Loucy (cell line): ENCODE measurements at regions not wholly inside any gene's neighbourhood (a gene's known extent, or its start where the extent isn't known, plus 50 kb on each side); places are given as distances from the start of the nearest gene placed in this dataset.

Experiments used
- H2AFZ ChIP-seq: fragments of 200-600 bp; sonication (generic); 2 replicates; pipeline ENCODE4 v1.6.0; 2016; ENCODE audit warnings: antibody characterized with exemption, mild to moderate bottlenecking, low read length, moderate library complexity
- H3F3A ChIP-seq: fragments of 200-600 bp; 2 replicates; pipeline ENCODE4 v1.6.0; 2016; ENCODE audit warnings: antibody characterized with exemption, low read depth, mild to moderate bottlenecking
- H3K27me3 ChIP-seq: fragments of 200-600 bp; sonication (generic); 2 replicates; pipeline ENCODE4 v1.6.1; 2014; ENCODE audit warnings: low read length, mild to moderate bottlenecking; ENCODE audit not compliant: insufficient read depth, poor library complexity, severe bottlenecking
- H3K36me3 ChIP-seq: fragments of 200-600 bp; sonication (generic); 2 replicates; pipeline ENCODE4 v1.6.1; 2016; ENCODE audit warnings: low read length; ENCODE audit not compliant: insufficient read depth
- H3K4me1 ChIP-seq: fragments of 200-600 bp; sonication (generic); 2 replicates; pipeline ENCODE4 v1.5.1; 2014; ENCODE audit warnings: low read length, mild to moderate bottlenecking; ENCODE audit not compliant: insufficient read depth, poor library complexity, severe bottlenecking
- H3K4me2 ChIP-seq: fragments of 200-600 bp; sonication (generic); 2 replicates; pipeline ENCODE4 v1.6.0; 2014; ENCODE audit warnings: antibody characterized with exemption, low read length, low read depth, mild to moderate bottlenecking; ENCODE audit not compliant: poor library complexity, severe bottlenecking
- H3K4me3 ChIP-seq: fragments of 200-600 bp; sonication (generic); 2 replicates; pipeline ENCODE4 v1.5.1; 2014; ENCODE audit warnings: low read length, mild to moderate bottlenecking, mixed read lengths; ENCODE audit not compliant: poor library complexity, severe bottlenecking
- H3K79me2 ChIP-seq: fragments of 200-600 bp; sonication (generic); 2 replicates; pipeline ENCODE4 v1.6.1; 2014; ENCODE audit warnings: low read length; ENCODE audit not compliant: insufficient read depth
- H3K9ac ChIP-seq: fragments of 200-600 bp; sonication (generic); 2 replicates; pipeline ENCODE4 v1.6.0; 2014; ENCODE audit warnings: mild to moderate bottlenecking, low read depth, low read length, moderate library complexity; ENCODE audit not compliant: poor library complexity, severe bottlenecking
- H3K9me2 ChIP-seq: fragments of 200-600 bp; sonication (generic); replicated peaks from 2 replicates; pipeline ENCODE4 v1.6.1; 2016; ENCODE audit warnings: low read depth, low read length, mixed read lengths
- H3K9me3 ChIP-seq: fragments of 200-600 bp; sonication (generic); 2 replicates; pipeline ENCODE4 v1.6.1; 2014; ENCODE audit warnings: mild to moderate bottlenecking, antibody characterized with exemption, low read length, low read depth; ENCODE audit not compliant: insufficient read depth
- H4K20me1 ChIP-seq: fragments of 200-600 bp; sonication (generic); 2 replicates; pipeline ENCODE4 v1.6.0; 2014; ENCODE audit warnings: antibody characterized with exemption, low read length, mild to moderate bottlenecking; ENCODE audit not compliant: insufficient read depth, poor library complexity, severe bottlenecking
- CTCF ChIP-seq: fragments of 200-600 bp; sonication (generic); conservative IDR thresholded peaks from 2 replicates; pipeline ENCODE4 v1.5.1; 2014; ENCODE audit warnings: mild to moderate bottlenecking, antibody characterized with exemption, low read length
- EZH2phosphoT487 ChIP-seq: fragments of 200-600 bp; IDR thresholded peaks from 2 replicates; pipeline ENCODE4 v1.6.1; 2018; ENCODE audit warnings: antibody characterized with exemption, mild to moderate bottlenecking, moderate library complexity, borderline replicate concordance

GRCh38 chr14:39683691-39684260 is 251.5 kb upstream of the FBXO33 start:
- Histone ChIP-seq H3F3A (no peaks in the 10 kb centered on the region), H3K27me3 (no peaks in the 10 kb centered on the region), H3K9me3 (no peaks in the 10 kb centered on the region), H3K9me2 (no peaks in the 10 kb centered on the region), H3K4me2 (no peak overlapping the region), H3K9ac (no peak overlapping the region), H3K4me3 (no peak overlapping the region), H2AFZ (no peak overlapping the region), H3K4me1 (no peaks in the 10 kb centered on the region), H3K36me3 (no peaks in the 10 kb centered on the region), H3K79me2 (no peaks in the 10 kb centered on the region), H4K20me1 (no peaks in the 10 kb centered on the region)
- TF ChIP-seq EZH2phosphoT487: no peak
- TF ChIP-seq CTCF: no peak

- H3K36me3 ChIP-seq: no peaks in the 10 kb centered on the region
- H3K9me3 ChIP-seq: no peaks in the 10 kb centered on the region
- H3K9me2 ChIP-seq: no peaks in the 10 kb centered on the region
- H3K4me3 ChIP-seq: no peak overlapping the region
- no peaks in the 10 kb centered on the region for H3K4me1 ChIP-seq
- no peak for TF ChIP-seq CTCF
- no peak overlapping the region for H2AFZ ChIP-seq
- H3K27me3 ChIP-seq: no peaks in the 10 kb centered on the region
- no peaks in the 10 kb centered on the region for H4K20me1 ChIP-seq
- H3K4me2 ChIP-seq: no peak overlapping the region
- no peak overlapping the region for H3K9ac ChIP-seq
- H3K79me2 ChIP-seq: no peaks in the 10 kb centered on the region
- no peaks in the 10 kb centered on the region for H3F3A ChIP-seq
These were observed 250.3 kb upstream of the FBXO33 start for GRCh38 chr14:39682582-39682981.

- Histone ChIP-seq H3K9ac (no peak overlapping the region), H4K20me1 (no peaks in the 10 kb centered on the region), H3F3A (no peaks in the 10 kb centered on the region), H3K4me3 (no peak overlapping the region), H3K4me2 (no peak overlapping the region), H3K9me2 (no peaks in the 10 kb centered on the region), H3K27me3 (no peaks in the 10 kb centered on the region), H3K79me2 (no peaks in the 10 kb centered on the region), H3K36me3 (no peaks in the 10 kb centered on the region), H3K4me1 (no peaks in the 10 kb centered on the region), H3K9me3 (no peaks in the 10 kb centered on the region), H2AFZ (no peak overlapping the region)
- TF ChIP-seq EZH2phosphoT487 (no peak), CTCF (no peak)
These were observed 249.7 kb upstream of the FBXO33 start for GRCh38 chr14:39681782-39682399.
